Left colon (tissue), 2 donors: ENCODE measurements at regions not wholly inside any gene's neighbourhood (a gene's known extent, or its start where the extent isn't known, plus 50 kb on each side); places are given as distances from the start of the nearest gene placed in this dataset.
"Not testable (repeated sequence)": the region's sequence is repeated elsewhere in the genome, so short reads cannot be mapped to it uniquely, and the experiment has no call there.

ENCODE experiments used
- ATAC-seq: fragments of 200-7000 bp; cut with Tn5 transposase; one replicate; pipeline ENCODE4 v1.9.1; 2020; ENCODE audit warnings: mild to moderate bottlenecking, moderate library complexity
- DNase-seq, 2 donors: peaks; one replicate each; pipeline ENCODE4 v3.0.0-alpha.2; 2020
- intact Hi-C, 2 donors: fragments of 100-400 bp; cut with DNase I in 1 of 2; cut with micrococcal nuclease in 1 of 2; formaldehyde crosslinking; loops; one replicate each; pipeline versions ENCODE4 v1.11.2 to v1.14.0; 2022; cut with DNase I, micrococcal nuclease
- donor health status: DM: no; HTN: no; CAD: no.
- donor health status: DM: yes; HTN: yes; CAD: no.

DNA sequence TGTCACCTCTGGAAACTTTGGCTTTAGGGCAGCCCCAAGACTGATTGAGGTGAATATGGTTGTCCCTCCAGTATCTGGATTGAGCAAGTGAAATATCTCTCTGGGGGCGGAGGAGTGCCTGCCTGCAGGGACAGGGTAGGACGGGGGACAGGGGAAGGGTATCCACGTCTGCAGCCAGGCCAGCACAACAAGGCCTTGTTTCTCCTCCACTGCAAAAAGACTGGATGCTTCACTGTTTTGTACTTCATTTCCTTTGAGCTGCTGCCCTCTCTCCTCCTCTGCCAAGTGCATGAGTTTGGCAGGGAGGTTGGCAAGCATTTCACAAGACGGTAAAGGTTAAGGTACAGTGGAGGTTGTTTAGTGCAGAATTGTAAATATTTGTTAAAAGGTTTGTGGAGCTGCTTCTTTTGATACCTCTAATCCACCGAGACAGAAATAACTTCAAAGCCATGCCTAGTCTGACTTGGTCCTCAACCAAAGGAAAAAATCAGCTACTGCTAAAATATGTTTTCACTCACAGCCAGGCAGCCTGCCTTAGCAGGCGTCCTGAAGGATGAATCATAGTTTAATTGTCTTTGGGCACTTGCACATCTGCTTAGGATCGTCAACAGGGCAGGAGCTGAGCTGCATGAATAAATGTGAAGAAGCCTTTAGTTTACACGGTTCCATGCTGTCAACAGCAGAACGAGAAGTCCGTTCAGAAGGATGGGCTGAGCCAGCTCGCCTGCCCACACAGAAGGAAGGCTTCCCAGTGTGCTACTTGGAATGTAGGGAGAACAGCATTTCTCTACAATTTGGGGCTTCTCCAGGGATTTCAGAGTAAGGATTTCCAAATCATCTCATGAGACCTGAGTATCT is 269.7 kb downstream of the TTC6 start:
- DNase-seq (peak in 1 of 2 donors; percentile 33), ATAC-seq (peak; percentile 88)
- intact Hi-C loops, result no loop called here

GRCh38 chr14:37865719-37866549 is 270.5 kb downstream of the TTC6 start:
- DNase-seq (no peak), ATAC-seq (peak; percentile 23)
- intact Hi-C loops, result no loop called here

DNA sequence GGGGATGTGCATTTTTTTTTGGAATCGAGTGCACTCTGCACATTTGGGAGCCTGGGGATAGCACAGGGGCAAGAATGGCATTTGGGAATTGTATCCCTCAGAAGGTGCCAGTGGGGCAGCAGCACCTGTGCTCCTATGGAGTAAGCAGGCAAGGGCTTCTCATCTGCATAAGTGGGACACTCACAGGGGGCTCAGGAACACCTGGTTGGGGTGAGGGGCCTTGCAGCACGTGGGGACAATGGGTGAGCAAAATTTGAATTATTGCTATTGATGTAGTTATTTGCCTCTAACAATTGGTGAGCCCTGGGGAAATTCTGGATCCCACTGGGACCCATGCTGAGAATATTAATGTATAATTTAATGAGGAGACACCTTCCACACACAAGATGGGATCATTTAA is 274.2 kb downstream of the TTC6 start:
- no peak for ATAC-seq
- DNase-seq, result no peak
- intact Hi-C loops, result loop anchor here in 1 of 2 donors (5.0 to 10.0 kb wide), 2 partner anchors 162 to 625 kb away; no protein-coding TSS in a partner anchor

DNA sequence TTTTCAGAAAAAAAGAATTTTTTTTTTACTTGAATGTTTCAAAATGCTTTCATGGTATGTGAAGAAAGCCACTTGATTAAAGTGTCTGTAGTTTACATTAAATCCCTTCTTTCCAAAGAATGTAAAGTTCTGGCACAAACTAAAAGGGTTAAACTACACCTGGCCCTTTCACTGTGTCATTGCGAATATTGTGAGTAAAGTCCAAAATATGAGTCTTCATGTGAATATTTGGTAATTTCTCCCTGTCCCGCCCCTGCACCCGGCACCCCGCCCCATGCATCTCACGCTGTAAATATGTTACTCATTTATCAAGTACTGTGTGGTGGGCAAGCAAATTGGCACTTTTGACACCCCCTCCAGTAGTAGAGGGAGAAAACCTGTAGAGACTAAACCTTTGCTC is 274.7 kb downstream of the TTC6 start:
- intact Hi-C loops, result loop anchor here in 1 of 2 donors (5.0 to 10.0 kb wide), 2 partner anchors 163 to 625 kb away; no protein-coding TSS in a partner anchor
- ATAC-seq (no peak), DNase-seq (no peak)

- ATAC-seq (no peak), DNase-seq (no peak)
- intact Hi-C loops, result loop anchor here in 1 of 2 donors (5.0 to 10.0 kb wide), 2 partner anchors 163 to 626 kb away; no protein-coding TSS in a partner anchor
These were observed 275.4 kb downstream of the TTC6 start for GRCh38 chr14:37870632-37871346.

DNA sequence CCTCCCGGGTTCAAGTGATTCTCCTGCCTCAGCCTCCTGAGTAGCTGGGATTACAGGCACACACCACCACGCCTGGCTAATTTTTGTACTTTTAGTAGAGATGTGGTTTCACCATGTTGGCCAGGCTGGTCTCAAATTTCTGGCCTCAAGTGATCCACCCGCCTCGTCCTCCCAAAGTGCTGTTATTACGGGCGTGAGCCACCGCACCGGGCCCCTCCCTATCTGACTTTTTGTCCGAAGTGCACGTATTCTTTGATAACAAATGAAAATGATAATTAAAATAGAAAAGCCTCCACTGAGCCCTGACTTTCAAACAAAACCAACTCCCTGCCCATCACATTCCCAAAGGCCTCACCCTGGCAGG is 278.6 kb downstream of the TTC6 start:
- DNase-seq, ATAC-seq: not testable (repeated sequence)
- intact Hi-C loops, result loop anchor here in 1 of 2 donors (5.0 to 10.0 kb wide), 2 partner anchors 167 to 629 kb away; no protein-coding TSS in a partner anchor

- peak; percentile 98 for ATAC-seq
- peak; percentile 72 to 90 for DNase-seq
- intact Hi-C loops, result loop anchor here in 1 of 2 donors (5.0 to 10.0 kb wide), 2 partner anchors 167 to 630 kb away; no protein-coding TSS in a partner anchor
These were observed 279.1 kb downstream of the TTC6 start for GRCh38 chr14:37874429-37875109.

- intact Hi-C loops, result no loop called here
- DNase-seq (no peak), ATAC-seq (no peak)
These were observed 292.8 kb downstream of the TTC6 start for GRCh38 chr14:37888234-37888633.

GRCh38 chr14:37889087-37889486 is 293.7 kb downstream of the TTC6 start:
- no peak for ATAC-seq

GRCh38 chr14:37890095-37890494 is 294.7 kb downstream of the TTC6 start:
- DNase-seq, result no peak
- no peak for ATAC-seq
- intact Hi-C loops, result no loop called here

More at GRCh38 chr14:37889087-37889486, 293.7 kb downstream of the TTC6 start:
- no peak for DNase-seq
- intact Hi-C loops, result no loop called here

DNA sequence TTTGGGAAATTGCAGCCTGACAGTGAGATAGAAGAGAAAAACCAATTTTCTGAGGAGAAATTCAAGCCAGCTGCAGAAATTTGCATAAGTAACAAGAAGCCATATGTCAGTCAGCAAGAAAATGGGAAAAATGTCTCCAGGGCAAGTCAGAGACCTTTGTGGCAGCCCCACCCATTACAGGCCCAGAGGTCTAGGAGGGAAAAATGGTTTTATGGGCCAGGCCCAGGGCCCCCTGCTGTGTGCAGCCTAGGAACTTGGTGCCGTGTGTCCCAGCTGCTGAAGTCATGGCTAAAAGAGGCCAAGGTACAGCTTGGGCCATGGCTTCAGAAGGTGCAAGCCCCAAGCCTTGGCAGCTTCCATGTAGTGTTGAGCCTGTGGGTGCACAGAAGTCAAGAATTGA is 296.1 kb downstream of the TTC6 start:
- DNase-seq, intact Hi-C loops, ATAC-seq: not testable (repeated sequence)

DNA sequence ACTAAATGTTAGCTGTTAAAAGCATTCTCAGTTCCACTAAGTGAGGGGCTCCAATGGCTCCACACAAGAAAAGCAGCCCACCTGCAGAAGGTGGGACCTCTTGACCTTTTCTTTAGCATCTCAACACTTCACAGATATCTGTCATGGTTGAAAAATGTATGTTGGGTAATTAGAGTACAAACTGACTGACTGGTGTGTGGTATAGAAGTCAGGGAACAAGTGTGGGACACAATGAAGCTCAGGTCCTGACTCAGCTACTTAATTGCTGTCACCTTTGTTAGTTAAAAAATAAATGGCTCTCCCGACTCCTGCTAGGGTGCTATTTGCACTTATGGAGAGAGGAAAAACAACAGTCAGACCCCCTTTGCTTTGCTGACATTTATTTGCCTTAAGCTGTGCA is 299.0 kb downstream of the TTC6 start:
- DNase-seq (no peak), ATAC-seq (no peak)
- intact Hi-C loops, result no loop called here

DNA sequence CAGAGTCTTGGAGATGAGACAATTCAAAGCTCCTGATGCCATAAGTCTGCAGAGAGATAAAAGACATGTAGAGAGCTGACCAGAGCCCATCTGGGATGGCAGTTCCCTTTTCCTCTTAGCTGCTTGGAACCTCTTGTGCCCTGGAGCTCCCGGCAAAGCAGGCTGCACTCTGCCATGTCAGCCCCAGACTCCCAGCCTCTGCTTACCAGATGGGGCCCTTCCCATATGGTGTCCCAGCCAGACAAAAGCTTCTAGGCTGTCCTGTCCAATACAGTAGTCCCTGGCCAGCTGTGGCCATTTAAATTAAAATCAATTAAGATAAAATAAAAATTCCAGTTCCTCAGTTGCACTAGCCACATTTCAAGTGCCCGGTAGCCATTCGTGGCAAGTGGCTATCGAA is 303.9 kb downstream of the TTC6 start:
- DNase-seq, result no peak
- no peak for ATAC-seq
- intact Hi-C loops, result no loop called here

GRCh38 chr14:37900561-37900960 is 305.1 kb downstream of the TTC6 start:
- intact Hi-C loops, result no loop called here
- no peak for ATAC-seq
- no peak for DNase-seq

DNA sequence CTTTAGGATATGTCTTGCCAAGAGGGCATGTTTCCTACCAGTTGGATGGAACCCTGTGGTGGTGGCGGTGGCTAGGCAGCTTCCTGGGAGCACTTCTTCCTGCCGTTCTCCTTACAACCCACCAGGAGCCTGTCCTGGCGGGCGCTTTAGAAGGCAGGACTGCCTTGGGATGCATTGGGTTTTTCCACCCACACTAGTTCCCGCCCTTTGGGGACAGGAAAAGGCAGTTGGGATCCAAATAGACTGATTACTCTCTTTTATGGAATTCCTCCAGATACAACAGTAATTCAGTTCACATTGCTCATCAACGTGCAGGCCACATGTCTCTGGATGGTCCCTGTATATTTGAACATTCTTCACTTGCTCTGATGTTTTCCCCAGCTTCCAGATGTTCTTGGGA is 305.7 kb upstream of the SSTR1 start:
- intact Hi-C loops, result no loop called here
- ATAC-seq (no peak), DNase-seq (no peak)

GRCh38 chr14:37903343-37904191 is 304.1 kb upstream of the SSTR1 start:
- intact Hi-C loops, result no loop called here
- DNase-seq, result peak in 1 of 2 donors; percentile 9

DNA sequence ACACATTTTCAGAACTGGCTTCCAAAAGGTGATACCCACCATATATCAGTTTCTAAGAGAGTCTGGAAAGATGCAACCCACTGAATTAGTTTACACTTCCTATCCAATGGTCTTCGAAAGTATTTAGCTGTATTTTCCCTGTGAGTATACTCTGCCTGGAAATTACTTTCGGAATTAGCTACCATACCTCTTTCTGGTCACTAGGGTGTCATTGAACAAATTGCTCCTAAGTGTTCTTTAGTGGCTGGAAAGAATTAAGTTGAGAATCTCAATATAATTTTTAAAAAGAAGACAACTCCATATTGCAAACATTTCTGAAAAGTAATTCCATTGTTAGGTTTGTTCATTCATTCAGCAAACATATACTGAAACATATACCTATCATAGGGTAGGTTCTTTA is 283.1 kb upstream of the SSTR1 start:
- intact Hi-C loops, result no loop called here
- ATAC-seq, result no peak
- no peak for DNase-seq

More at GRCh38 chr14:37903343-37904191, 304.1 kb upstream of the SSTR1 start:
- peak; percentile 60 for ATAC-seq
